ENCODE measurements at regions not wholly inside any gene's neighbourhood (a gene's known extent, or its start where the extent isn't known, plus 50 kb on each side); places are given as distances from the start of the nearest gene placed in this dataset.

DNA sequence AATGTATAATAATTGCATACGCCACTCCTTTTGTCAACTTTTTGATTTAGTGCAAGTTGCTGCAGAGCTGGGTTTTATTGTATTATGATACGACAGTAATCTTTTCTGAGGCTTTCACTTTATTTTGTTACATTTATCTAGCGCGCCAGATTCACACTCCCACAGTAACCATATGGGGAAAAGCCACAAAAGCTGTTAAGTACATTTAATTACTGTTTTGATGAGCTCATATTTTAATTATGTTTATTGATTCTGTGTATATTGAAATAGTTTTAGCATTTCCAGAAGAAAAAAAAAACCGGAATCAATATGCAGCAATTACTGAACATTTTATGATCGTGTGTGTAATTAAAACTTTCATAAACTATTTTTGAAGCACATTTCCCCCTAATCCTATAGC is 118.5 kb downstream of the RAB11FIP2 start:
- no peak for DNase-seq
- Histone ChIP-seq H3K36me3 (ENCODE audit: low read depth, missing control alignments) (no peaks in the 10 kb centered on the region), H3K4me3 (no peak overlapping the region), H3K27me3 (no peaks in the 10 kb centered on the region), H3K4me1 (peaks cover 6% of the 10 kb centered on the region), H3K27ac (no peak overlapping the region), H3K9me3 (no peaks in the 10 kb centered on the region)
- TF ChIP-seq, protein P1, sequence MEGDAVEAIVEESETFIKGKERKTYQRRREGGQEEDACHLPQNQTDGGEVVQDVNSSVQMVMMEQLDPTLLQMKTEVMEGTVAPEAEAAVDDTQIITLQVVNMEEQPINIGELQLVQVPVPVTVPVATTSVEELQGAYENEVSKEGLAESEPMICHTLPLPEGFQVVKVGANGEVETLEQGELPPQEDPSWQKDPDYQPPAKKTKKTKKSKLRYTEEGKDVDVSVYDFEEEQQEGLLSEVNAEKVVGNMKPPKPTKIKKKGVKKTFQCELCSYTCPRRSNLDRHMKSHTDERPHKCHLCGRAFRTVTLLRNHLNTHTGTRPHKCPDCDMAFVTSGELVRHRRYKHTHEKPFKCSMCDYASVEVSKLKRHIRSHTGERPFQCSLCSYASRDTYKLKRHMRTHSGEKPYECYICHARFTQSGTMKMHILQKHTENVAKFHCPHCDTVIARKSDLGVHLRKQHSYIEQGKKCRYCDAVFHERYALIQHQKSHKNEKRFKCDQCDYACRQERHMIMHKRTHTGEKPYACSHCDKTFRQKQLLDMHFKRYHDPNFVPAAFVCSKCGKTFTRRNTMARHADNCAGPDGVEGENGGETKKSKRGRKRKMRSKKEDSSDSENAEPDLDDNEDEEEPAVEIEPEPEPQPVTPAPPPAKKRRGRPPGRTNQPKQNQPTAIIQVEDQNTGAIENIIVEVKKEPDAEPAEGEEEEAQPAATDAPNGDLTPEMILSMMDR (IDR thresholded peaks at IDR 0.05): no peak
- no peak for TF ChIP-seq POLR2A (IDR thresholded peaks at IDR 0.05)
- 61 to 73% methylated on average over 6 of the region's 6 CpGs for WGBS, 2 donors
- intact Hi-C loops (cut with DNase I; ENCODE audit: low total_unique reads): no loop called here

DNA sequence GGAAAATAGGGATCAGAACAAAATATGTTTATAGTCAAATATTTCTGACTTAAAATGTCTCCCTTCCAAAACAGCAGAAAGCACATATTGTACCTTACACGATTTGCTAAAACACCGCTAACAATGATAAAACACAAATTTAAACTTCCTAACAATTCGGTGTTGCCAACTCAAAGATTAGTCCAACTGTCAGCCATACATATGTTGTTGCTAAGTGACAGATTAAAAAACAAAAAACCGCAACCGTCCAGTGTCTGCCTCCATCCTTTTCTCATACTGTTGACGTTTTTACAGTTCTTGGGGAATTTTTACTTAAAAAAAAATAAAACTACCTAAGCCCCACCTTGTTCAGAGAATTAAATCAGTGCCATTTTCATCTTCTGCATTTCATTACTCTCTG is 118.0 kb downstream of the RAB11FIP2 start:
- peaks cover 6% of the 10 kb centered on the region for H3K4me1 ChIP-seq
- H3K4me3 ChIP-seq: no peak overlapping the region
- H3K27me3 ChIP-seq: no peaks in the 10 kb centered on the region
- intact Hi-C loops (cut with DNase I; ENCODE audit: low total_unique reads): no loop called here
- 39 to 48% methylated on average over 6 of the region's 6 CpGs for WGBS, 2 donors
- H3K36me3 ChIP-seq (ENCODE audit: low read depth, missing control alignments): no peaks in the 10 kb centered on the region
- TF ChIP-seq, protein P1 (IDR thresholded peaks at IDR 0.05): no peak
- TF ChIP-seq POLR2A (IDR thresholded peaks at IDR 0.05): no peak
- no peak for DNase-seq
- H3K9me3 ChIP-seq: no peaks in the 10 kb centered on the region
- no peak overlapping the region for H3K27ac ChIP-seq

- no peak overlapping the region for H3K27ac ChIP-seq
- H3K4me1 ChIP-seq: peaks cover 6% of the 10 kb centered on the region
- no peaks in the 10 kb centered on the region for H3K27me3 ChIP-seq
- no peak for TF ChIP-seq POLR2A (IDR thresholded peaks at IDR 0.05)
- TF ChIP-seq, protein P1 (IDR thresholded peaks at IDR 0.05): no peak
- no peak overlapping the region for H3K4me3 ChIP-seq
- H3K9me3 ChIP-seq: no peaks in the 10 kb centered on the region
- DNase-seq: no peak
- intact Hi-C loops (cut with DNase I; ENCODE audit: low total_unique reads): no loop called here
- 67 to 74% methylated on average over 9 of the region's 9 CpGs for WGBS, 2 donors
- no peaks in the 10 kb centered on the region for H3K36me3 ChIP-seq (ENCODE audit: low read depth, missing control alignments)
These were observed 117.2 kb downstream of the RAB11FIP2 start for GRCh38 chr10:117929327-117930067.

GRCh38 chr10:117931078-117931477 is 115.7 kb downstream of the RAB11FIP2 start:
- Histone ChIP-seq H3K27ac (no peak overlapping the region), H3K4me1 (peaks cover 6% of the 10 kb centered on the region), H3K27me3 (no peaks in the 10 kb centered on the region), H3K4me3 (no peak overlapping the region), H3K36me3 (ENCODE audit: low read depth, missing control alignments) (no peaks in the 10 kb centered on the region), H3K9me3 (no peaks in the 10 kb centered on the region)
- no peak for DNase-seq
- 94 to 95% methylated on average over 2 of the region's 2 CpGs for WGBS, 2 donors
- intact Hi-C loops (cut with DNase I; ENCODE audit: low total_unique reads): no loop called here
- TF ChIP-seq, protein P1 (IDR thresholded peaks at IDR 0.05): no peak
- no peak for TF ChIP-seq POLR2A (IDR thresholded peaks at IDR 0.05)

GRCh38 chr10:117933036-117933435 is 113.7 kb downstream of the RAB11FIP2 start:
- Histone ChIP-seq H3K27ac (no peak overlapping the region), H3K36me3 (ENCODE audit: low read depth, missing control alignments) (no peaks in the 10 kb centered on the region), H3K27me3 (no peaks in the 10 kb centered on the region), H3K4me1 (peaks cover 1% of the 10 kb centered on the region), H3K4me3 (no peak overlapping the region), H3K9me3 (no peaks in the 10 kb centered on the region)
- no peak for TF ChIP-seq POLR2A (IDR thresholded peaks at IDR 0.05)
- TF ChIP-seq, protein P1 (IDR thresholded peaks at IDR 0.05): no peak
- WGBS, 2 donors: 87 to 88% methylated on average over 3 of the region's 3 CpGs
- intact Hi-C loops (cut with DNase I; ENCODE audit: low total_unique reads): no loop called here
- no peak for DNase-seq

Data from testis (tissue), 2 donors.